HG03025 (cell line): ENCODE measurements at regions not wholly inside any gene's neighbourhood (a gene's known extent, or its start where the extent isn't known, plus 50 kb on each side); places are given as distances from the start of the nearest gene placed in this dataset.

ENCODE experiments used
- ATAC-seq: cut with Tn5 transposase; IDR thresholded peaks from one replicate; pipeline ENCODE4 v1.9.1; 2021; ENCODE audit warnings: mild to moderate bottlenecking, moderate library complexity; ENCODE audit not compliant: unreplicated experiment, low FRiP score

- no peak for ATAC-seq
Observed at GRCh38 chr1:228984646-228985631, 249.7 kb downstream of the RHOU start.

- no peak for ATAC-seq
Observed at GRCh38 chr1:228985661-228986060, 250.4 kb downstream of the RHOU start.

DNA sequence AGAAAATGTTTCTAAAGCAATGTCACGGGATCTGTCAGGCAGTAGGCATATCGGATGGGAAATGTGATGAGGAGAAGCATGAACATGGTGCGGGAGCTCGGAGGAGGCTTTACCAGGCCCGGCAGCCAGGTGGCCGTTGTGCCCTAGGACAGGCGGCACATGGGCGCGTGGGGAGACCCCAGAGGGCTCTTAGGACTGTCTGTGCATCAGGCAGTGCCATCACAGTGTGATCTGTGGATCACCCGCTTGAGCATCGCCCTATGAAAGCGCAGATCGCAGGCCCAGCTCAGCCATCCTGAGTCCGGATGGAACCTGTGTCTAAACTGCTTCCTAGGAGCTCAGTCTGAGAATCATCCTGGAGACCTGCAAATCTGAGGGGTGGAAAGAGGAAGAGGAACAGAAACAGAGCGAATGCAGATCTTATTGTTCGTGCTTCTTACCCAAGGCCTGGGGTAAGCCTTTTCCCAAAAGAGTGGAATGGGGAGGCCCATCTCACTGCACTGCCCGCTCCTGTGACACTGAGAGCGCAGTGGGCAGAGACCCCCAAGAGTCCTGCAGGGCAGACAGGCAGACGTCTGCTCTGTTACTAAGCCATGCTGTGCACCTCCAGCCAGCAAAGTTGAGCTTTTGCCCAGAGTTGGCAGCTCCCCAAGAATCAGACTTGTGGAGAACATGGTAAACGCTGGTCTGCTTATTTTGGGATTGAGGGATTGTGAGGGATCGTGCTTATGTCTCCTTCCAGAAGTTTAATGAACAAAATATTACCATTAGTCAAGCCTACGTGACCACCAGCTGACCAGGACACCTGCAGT lies 251.0 kb downstream of the RHOU start:
- ATAC-seq: no peak

DNA sequence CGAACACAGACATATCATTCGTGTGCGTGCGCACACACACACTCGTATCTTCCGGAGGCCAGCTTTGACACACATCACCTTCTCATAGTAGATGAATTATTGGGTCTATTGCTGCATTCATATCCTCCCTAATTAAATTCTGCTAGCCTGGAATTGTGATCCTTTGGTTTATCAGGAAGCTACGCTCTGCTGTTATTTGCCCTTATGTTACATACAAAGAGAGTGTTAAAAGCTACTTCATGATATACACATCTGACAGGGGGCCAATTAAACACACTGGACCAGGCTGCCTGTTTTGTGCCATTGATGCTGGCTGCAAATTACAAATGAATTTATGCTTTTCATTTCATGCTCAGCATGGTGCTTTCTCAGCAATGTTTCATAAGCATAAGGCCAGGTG lies 252.0 kb downstream of the RHOU start:
- ATAC-seq: no peak

GRCh38 chr1:228987736-228988506 lies 252.6 kb downstream of the RHOU start:
- no peak for ATAC-seq

GRCh38 chr1:228988664-228989063 lies 253.4 kb downstream of the RHOU start:
- no peak for ATAC-seq

GRCh38 chr1:228989176-228989575 lies 253.9 kb downstream of the RHOU start:
- no peak for ATAC-seq

DNA sequence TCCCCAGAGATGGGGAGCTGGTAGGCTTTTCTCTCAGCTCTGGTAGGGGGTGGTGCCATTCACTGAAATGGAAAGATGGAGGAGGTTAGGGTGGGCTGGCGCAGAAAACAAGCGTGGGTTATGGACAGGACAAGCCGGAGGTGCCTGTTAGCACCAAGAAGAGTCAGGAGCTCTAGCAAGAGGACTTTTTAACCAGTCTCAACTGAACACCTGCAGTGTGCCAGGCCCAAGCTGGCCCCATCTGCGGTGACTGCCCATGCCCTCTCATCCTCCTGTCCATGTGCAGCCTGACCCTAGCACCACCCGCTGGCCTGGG lies 254.4 kb downstream of the RHOU start:
- ATAC-seq: no peak

DNA sequence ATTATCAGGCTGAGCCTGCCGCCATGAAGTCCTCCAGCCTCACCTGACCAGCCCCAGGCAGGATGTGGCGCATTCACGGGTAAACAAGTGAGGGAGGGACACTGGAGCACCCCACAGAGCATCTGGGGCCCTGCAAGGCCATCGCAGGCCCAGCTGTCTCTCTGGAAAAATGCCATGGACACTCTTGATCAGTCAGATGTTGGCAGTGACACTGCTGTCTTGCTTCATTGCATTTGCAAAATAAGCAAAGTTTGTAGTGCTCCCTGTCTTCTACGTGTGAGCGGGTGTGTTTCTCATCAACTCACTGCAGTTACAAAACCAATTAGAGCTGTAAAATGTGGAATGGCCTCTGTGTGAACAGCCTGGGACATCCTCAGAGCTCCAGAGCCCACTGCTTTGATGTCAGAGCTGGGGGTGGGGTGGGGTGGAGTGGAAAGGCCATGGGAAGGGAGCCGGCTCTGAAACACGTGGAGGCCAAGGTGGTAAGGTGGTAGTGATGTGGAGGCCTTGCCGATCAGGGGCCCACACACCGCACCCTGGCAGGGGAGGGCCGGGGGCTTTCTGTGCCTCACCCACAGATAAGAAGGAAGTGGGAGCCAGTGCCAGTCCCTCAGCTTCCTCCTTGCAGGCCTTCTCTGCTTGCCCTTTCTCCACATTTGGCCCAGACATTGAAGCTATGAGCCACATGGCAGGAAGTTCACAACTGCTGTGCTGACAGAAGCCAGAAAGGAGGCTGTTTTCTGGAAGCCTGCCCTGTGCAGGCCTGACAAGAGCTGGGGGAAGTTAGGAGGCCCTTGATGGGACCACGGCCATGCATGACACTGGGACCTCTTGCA lies 254.9 kb downstream of the RHOU start:
- no peak for ATAC-seq

DNA sequence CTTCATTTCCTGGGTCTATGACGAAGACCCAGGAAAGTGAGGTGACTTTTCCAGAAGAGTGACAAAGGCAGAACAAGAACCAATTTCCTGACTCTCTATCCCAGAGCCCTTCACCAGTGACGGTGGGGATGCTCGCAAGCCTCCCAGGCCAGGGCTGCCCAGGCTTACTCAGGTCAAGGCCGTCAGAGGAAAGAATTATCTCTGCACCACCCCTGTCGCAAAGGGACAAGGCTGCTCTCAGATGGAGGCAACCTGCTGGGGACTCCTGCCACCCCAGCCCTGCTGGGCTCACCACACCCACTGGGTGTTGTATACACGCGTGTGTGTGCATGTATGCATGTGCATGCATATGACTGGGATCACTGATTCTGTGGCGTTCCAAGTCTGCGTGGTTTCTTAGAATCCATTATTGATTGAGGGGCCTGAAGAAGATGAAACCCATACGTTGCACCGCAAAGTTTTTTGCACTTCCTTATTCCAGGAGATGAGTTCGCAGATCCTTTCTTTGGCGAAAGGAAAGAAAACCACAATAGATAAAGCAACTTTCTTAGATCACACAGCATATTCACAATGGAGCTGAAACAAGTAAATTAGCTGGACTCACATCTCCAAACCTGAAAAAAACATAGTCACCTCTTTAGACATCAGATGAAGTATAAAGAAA lies 255.8 kb downstream of the RHOU start:
- ATAC-seq: no peak

DNA sequence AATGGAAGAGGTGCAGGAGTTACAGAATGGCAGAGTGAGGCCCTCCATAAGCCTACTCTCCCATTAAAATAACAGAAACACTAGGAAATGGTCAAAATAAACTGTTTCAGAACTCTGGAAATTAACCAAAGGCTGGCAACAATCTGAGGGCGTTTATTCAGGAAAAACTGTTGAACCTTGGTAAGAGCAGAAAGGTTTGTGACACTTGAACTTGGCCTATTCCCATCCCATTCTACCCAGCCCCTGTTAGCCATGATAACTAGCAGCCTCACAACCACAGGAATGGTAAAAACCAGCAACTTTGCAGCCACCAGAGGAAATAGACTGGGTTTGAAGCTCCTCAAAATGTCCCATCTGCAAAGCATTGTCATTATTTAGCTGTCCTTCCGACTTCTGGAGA lies 256.8 kb downstream of the RHOU start:
- ATAC-seq: no peak

- no peak for ATAC-seq
Observed at GRCh38 chr1:228992907-228993535, 257.7 kb downstream of the RHOU start.

GRCh38 chr1:228994676-228995594 lies 259.7 kb downstream of the RHOU start:
- no peak for ATAC-seq

DNA sequence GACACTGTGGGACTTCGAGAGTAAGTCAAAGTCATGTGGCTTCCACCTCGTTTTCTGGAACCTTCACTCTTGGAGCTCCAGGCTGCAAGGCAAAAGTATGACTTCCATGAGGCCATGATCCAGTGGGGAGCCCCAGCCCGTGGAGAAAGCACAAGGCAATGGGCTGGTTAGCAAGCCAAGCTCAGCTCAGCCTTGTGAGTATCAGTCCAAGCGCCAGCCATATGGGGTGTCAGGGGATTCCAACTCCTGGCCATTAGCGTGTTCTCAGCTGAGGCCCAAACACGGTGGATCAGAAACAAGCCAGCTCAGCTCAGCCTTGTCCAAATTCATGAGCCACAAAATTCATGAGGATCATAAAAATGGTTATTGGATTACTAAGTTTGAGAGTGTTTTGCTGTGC lies 261.0 kb downstream of the RHOU start:
- no peak for ATAC-seq

- ATAC-seq: no peak
Observed at GRCh38 chr1:228997721-228998144, 262.5 kb downstream of the RHOU start.

DNA sequence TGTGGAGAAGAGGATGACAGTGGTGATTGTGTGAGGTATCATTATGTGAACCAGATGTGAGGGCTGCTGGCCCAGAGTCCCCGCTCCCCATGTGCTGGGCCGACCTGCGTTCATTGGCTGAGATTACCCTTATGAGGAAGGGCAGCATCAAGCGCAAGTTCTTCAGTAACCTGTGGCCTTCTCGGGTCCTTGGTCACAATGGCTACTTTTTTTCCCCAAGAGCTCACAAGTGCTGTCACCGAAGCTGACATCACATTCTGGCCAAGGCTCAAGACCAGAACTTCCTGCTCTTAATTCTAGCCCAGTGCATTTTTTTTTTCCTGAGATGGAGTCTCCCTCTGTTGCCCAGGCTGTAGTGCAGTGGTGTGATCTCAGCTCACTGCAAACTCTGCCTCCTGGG lies 262.9 kb downstream of the RHOU start:
- ATAC-seq: no peak

GRCh38 chr1:228999446-229000170 lies 264.3 kb downstream of the RHOU start:
- no peak for ATAC-seq
